ENCODE measurements at regions not wholly inside any gene's neighbourhood (a gene's known extent, or its start where the extent isn't known, plus 50 kb on each side); places are given as distances from the start of the nearest gene placed in this dataset.
"Not testable (repeated sequence)": the region's sequence is repeated elsewhere in the genome, so short reads cannot be mapped to it uniquely, and the experiment has no call there.

- Mint-ChIP-seq H3K4me1 (peaks cover 11% of the 10 kb centered on the region), H3K36me3 (no peaks in the 10 kb centered on the region; the same call in 1 of the 2 replicates), H3K27ac (no peak overlapping the region), H3K4me3 (no peak overlapping the region), H3K27me3 (ENCODE audit: low read depth) (peaks cover 45% of the 10 kb centered on the region), H3K9me3 (peaks cover 15% of the 10 kb centered on the region; the same call in 1 of the 2 replicates)
- ChIA-PET POLR2A (no interaction called here), CTCF (no interaction called here)
- no peak for DNase-seq (ENCODE audit: low spot score)
- TF ChIP-seq, protein P1, sequence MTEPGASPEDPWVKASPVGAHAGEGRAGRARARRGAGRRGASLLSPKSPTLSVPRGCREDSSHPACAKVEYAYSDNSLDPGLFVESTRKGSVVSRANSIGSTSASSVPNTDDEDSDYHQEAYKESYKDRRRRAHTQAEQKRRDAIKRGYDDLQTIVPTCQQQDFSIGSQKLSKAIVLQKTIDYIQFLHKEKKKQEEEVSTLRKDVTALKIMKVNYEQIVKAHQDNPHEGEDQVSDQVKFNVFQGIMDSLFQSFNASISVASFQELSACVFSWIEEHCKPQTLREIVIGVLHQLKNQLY (CRISPR knock-in tag; IDR thresholded peaks at IDR 0.05), result no peak
- TF ChIP-seq, protein P2, sequence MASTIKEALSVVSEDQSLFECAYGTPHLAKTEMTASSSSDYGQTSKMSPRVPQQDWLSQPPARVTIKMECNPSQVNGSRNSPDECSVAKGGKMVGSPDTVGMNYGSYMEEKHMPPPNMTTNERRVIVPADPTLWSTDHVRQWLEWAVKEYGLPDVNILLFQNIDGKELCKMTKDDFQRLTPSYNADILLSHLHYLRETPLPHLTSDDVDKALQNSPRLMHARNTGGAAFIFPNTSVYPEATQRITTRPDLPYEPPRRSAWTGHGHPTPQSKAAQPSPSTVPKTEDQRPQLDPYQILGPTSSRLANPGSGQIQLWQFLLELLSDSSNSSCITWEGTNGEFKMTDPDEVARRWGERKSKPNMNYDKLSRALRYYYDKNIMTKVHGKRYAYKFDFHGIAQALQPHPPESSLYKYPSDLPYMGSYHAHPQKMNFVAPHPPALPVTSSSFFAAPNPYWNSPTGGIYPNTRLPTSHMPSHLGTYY (CRISPR knock-in tag; IDR thresholded peaks at IDR 0.05), result no peak
- TF ChIP-seq ETV6 (CRISPR knock-in tag; IDR thresholded peaks at IDR 0.05) (no peak), ZNF263 (CRISPR knock-in tag; IDR thresholded peaks at IDR 0.05; ENCODE audit: low read depth) (no peak), SOX15 (CRISPR knock-in tag; IDR thresholded peaks at IDR 0.05) (no peak), ZNF425 (CRISPR knock-in tag; conservative IDR thresholded peaks at IDR 0.05) (no peak)
- no peak for ATAC-seq
Observed at GRCh38 chr10:90007226-90007625, 305.8 kb downstream of the KIF20B start.

DNA sequence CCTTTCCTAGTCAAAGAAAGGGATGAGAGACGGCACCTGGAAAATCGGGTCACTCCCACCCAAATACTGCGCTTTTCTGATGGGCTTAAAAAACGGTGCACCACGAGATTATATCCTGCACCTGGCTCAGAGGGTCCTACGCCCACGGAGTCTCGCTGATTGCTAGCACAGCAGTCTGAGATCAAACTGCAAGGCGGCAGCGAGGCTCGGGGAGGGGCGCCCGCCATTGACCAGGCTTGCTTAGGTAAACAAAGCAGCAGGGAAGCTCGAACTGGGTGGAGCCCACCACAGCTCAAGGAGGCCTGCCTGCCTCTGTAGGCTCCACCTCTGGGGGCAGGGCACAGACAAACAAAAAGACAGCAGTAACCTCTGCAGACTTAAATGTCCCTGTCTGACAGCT, 309.9 kb downstream of the KIF20B start:
- CTCF ChIA-PET, result interaction anchor here (0.7 to 1.2 kb wide), 2 partner anchors 31 to 157 kb away, joined by 3 read pairs; no protein-coding TSS in a partner anchor
- peaks cover 11% of the 10 kb centered on the region for H3K4me1 Mint-ChIP-seq
- H3K9me3 Mint-ChIP-seq, H3K36me3 Mint-ChIP-seq, POLR2A ChIA-PET, ATAC-seq: not testable (repeated sequence)
- H3K4me3 Mint-ChIP-seq, result peak overlapping the region; percentile 86
- peak overlapping the region; percentile 26; the same call in 1 of the 2 replicates for H3K27ac Mint-ChIP-seq
- TF ChIP-seq FOXK1 (CRISPR knock-in tag; IDR thresholded peaks at IDR 0.05), result peak; percentile 76
- TF ChIP-seq, protein P3, sequence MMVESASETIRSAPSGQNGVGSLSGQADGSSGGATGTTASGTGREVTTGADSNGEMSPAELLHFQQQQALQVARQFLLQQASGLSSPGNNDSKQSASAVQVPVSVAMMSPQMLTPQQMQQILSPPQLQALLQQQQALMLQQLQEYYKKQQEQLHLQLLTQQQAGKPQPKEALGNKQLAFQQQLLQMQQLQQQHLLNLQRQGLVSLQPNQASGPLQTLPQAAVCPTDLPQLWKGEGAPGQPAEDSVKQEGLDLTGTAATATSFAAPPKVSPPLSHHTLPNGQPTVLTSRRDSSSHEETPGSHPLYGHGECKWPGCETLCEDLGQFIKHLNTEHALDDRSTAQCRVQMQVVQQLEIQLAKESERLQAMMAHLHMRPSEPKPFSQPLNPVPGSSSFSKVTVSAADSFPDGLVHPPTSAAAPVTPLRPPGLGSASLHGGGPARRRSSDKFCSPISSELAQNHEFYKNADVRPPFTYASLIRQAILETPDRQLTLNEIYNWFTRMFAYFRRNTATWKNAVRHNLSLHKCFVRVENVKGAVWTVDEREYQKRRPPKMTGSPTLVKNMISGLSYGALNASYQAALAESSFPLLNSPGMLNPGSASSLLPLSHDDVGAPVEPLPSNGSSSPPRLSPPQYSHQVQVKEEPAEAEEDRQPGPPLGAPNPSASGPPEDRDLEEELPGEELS (CRISPR knock-in tag; IDR thresholded peaks at IDR 0.05), result 0 out of 2 replicates have a peak, but pooled peaks have one; percentile 36
- DNase-seq (ENCODE audit: low spot score), result peak; percentile 63
- peaks cover 51% of the 10 kb centered on the region for H3K27me3 Mint-ChIP-seq (ENCODE audit: low read depth)

GRCh38 chr10:90018819-90019218, 317.4 kb downstream of the KIF20B start:
- ATAC-seq (no peak), DNase-seq (ENCODE audit: low spot score) (no peak)
- H3K36me3 Mint-ChIP-seq, result no peaks in the 10 kb centered on the region
- no peak overlapping the region for H3K27ac Mint-ChIP-seq
- H3K4me1 Mint-ChIP-seq, result peaks cover 8% of the 10 kb centered on the region
- no peak overlapping the region for H3K4me3 Mint-ChIP-seq
- TF ChIP-seq MXD4 (CRISPR knock-in tag; IDR thresholded peaks at IDR 0.05; ENCODE audit: borderline replicate concordance) (no peak), NR1H2 (CRISPR knock-in tag; IDR thresholded peaks at IDR 0.05) (no peak), GTF2I (CRISPR knock-in tag; conservative IDR thresholded peaks at IDR 0.05) (no peak), FOXP1 (CRISPR knock-in tag; IDR thresholded peaks at IDR 0.05; ENCODE audit: borderline replicate concordance) (no peak), ZSCAN18 (CRISPR knock-in tag; IDR thresholded peaks at IDR 0.05) (no peak)
- CTCF ChIA-PET, result no interaction called here
- H3K27me3 Mint-ChIP-seq (ENCODE audit: low read depth), result no peaks in the 10 kb centered on the region
- no peaks in the 10 kb centered on the region for H3K9me3 Mint-ChIP-seq
- POLR2A ChIA-PET, result no interaction called here

Data from WTC11 (cell line).